ENCODE measurements at regions not wholly inside any gene's neighbourhood (a gene's known extent, or its start where the extent isn't known, plus 50 kb on each side); places are given as distances from the start of the nearest gene placed in this dataset.

DNA sequence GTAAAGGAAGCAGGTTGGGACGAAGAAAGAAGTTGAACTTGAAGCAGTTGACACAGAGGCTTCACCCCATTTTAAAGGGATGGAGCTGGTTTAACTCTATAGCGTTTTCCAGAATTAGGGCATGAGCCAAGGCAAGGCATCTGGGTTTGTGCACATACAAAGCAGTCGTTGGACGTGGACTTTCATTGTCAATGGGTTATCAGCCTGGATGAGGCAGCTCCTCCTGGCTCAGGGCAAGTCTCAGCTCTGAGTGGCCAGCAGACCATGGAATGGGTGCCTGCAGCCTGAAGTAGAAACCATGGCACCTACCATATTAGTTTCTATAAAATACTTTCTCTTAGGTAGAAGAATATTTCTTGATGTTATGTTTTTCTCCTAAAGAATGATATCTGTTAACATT is 163.8 kb upstream of the KCNK2 start:
- TF ChIP-seq, protein P1, sequence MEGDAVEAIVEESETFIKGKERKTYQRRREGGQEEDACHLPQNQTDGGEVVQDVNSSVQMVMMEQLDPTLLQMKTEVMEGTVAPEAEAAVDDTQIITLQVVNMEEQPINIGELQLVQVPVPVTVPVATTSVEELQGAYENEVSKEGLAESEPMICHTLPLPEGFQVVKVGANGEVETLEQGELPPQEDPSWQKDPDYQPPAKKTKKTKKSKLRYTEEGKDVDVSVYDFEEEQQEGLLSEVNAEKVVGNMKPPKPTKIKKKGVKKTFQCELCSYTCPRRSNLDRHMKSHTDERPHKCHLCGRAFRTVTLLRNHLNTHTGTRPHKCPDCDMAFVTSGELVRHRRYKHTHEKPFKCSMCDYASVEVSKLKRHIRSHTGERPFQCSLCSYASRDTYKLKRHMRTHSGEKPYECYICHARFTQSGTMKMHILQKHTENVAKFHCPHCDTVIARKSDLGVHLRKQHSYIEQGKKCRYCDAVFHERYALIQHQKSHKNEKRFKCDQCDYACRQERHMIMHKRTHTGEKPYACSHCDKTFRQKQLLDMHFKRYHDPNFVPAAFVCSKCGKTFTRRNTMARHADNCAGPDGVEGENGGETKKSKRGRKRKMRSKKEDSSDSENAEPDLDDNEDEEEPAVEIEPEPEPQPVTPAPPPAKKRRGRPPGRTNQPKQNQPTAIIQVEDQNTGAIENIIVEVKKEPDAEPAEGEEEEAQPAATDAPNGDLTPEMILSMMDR (IDR thresholded peaks at IDR 0.05), result no peak
- TF ChIP-seq EZH2 (IDR thresholded peaks at IDR 0.05), result no peak
- no peak for TF ChIP-seq EZH2phosphoT487 (IDR thresholded peaks at IDR 0.05)
- Histone ChIP-seq H3K27ac (no peak overlapping the region), H3K4me3 (no peak overlapping the region), H3K9me3 (ENCODE audit: low read depth) (no peaks in the 10 kb centered on the region), H3K4me1 (peaks cover 10% of the 10 kb centered on the region), H2AFZ (replicated peaks) (no peak overlapping the region), H4K20me1 (ENCODE audit: low read depth) (no peaks in the 10 kb centered on the region), H3K27me3 (no peaks in the 10 kb centered on the region), H3F3A (ENCODE audit: low read depth) (no peaks in the 10 kb centered on the region), H3K36me3 (no peaks in the 10 kb centered on the region), H3K79me2 (ENCODE audit: low read depth) (no peaks in the 10 kb centered on the region), H3K4me2 (no peak overlapping the region), H3K9ac (no peak overlapping the region)
- no peaks in the 10 kb centered on the region for H3K36me3 Mint-ChIP-seq
- no peak overlapping the region for H3K4me3 Mint-ChIP-seq
- no peaks in the 10 kb centered on the region for H3K9me3 Mint-ChIP-seq
- H3K27me3 Mint-ChIP-seq (ENCODE audit: insufficient read depth, low read depth), result peaks cover 3% of the 10 kb centered on the region
- no peaks in the 10 kb centered on the region for H3K4me1 Mint-ChIP-seq
- no peak for DNase-seq (ENCODE audit: low spot score)
- H3K27ac Mint-ChIP-seq, result no peak overlapping the region

DNA sequence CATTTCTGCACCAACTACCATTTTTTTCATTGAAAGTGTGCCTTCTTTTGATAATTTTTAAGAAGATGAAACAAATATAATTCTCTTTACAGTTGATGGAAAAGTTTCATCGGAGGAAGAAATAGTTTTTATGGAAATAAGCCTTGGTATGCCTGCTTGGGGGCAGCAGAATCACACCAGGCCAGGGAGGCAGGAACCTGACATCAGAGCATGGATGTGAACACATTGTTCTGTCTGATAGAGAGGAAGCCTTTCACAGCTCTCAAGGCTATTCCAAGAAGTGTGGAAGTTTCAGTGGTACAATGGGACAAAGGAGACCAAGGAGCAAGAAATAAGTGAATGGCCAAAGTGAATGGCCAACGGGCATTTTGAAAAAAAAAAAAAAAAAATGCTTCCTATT is 162.2 kb upstream of the KCNK2 start:
- H3K9ac ChIP-seq, result no peak overlapping the region
- H3F3A ChIP-seq (ENCODE audit: low read depth), result no peaks in the 10 kb centered on the region
- no peaks in the 10 kb centered on the region for H3K36me3 ChIP-seq
- no peaks in the 10 kb centered on the region for H3K36me3 Mint-ChIP-seq
- no peaks in the 10 kb centered on the region for H3K27me3 ChIP-seq
- H3K4me1 ChIP-seq, result peaks cover 17% of the 10 kb centered on the region
- no peaks in the 10 kb centered on the region for H3K79me2 ChIP-seq (ENCODE audit: low read depth)
- TF ChIP-seq EZH2 (IDR thresholded peaks at IDR 0.05), result no peak
- TF ChIP-seq EZH2phosphoT487 (IDR thresholded peaks at IDR 0.05), result no peak
- TF ChIP-seq, protein P1 (IDR thresholded peaks at IDR 0.05), result no peak
- no peak overlapping the region for H3K4me3 Mint-ChIP-seq
- H3K27ac Mint-ChIP-seq, result no peak overlapping the region
- H3K4me2 ChIP-seq, result no peak overlapping the region
- H2AFZ ChIP-seq (replicated peaks), result no peak overlapping the region
- H3K4me3 ChIP-seq, result no peak overlapping the region
- no peak overlapping the region for H3K27ac ChIP-seq
- no peaks in the 10 kb centered on the region for H3K9me3 Mint-ChIP-seq
- peak; percentile 13 for DNase-seq (ENCODE audit: low spot score)
- H3K27me3 Mint-ChIP-seq (ENCODE audit: insufficient read depth, low read depth), result peaks cover 3% of the 10 kb centered on the region
- no peaks in the 10 kb centered on the region for H3K9me3 ChIP-seq (ENCODE audit: low read depth)
- no peaks in the 10 kb centered on the region for H3K4me1 Mint-ChIP-seq
- no peaks in the 10 kb centered on the region for H4K20me1 ChIP-seq (ENCODE audit: low read depth)

DNA sequence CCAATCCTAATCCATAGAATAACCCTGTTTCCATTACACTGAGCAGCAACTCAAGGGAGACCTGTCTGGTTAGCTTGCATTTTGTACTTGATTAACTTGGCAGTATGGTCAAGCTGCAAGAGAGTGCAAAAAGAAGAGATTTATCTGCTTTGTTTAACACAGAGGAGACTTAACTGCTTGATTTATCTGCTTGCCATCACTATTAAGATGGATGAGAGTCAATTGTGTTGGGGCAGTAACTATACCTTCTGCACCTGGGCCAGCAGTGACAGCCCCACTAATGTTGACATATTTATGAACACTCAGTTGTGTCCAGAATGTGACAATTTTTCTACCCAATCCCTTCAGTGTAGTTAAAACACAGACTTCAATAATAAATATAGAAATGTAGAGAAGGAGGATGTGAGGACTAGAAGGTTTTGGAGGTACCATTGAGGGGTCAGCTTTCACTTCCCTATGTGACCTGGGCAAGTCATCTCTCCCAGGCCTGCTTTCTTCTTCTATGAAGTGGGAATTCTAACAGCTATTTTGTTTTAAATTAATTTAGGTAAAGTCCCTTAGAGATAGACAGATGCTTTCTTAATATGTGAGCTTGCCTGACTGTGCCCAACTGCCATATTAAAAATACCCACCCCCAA is 159.1 kb upstream of the KCNK2 start:
- Mint-ChIP-seq H3K4me1 (no peaks in the 10 kb centered on the region), H3K9me3 (no peaks in the 10 kb centered on the region), H3K36me3 (no peaks in the 10 kb centered on the region), H3K27ac (no peak overlapping the region), H3K27me3 (ENCODE audit: insufficient read depth, low read depth) (peaks cover 3% of the 10 kb centered on the region), H3K4me3 (no peak overlapping the region)
- Histone ChIP-seq H3K4me3 (no peak overlapping the region), H3K9ac (no peak overlapping the region), H2AFZ (replicated peaks) (no peak overlapping the region), H3K36me3 (no peaks in the 10 kb centered on the region), H3K79me2 (ENCODE audit: low read depth) (no peaks in the 10 kb centered on the region), H3K4me2 (peak overlapping the region; percentile 11), H3K4me1 (peaks cover 17% of the 10 kb centered on the region), H3K27me3 (no peaks in the 10 kb centered on the region), H3K9me3 (ENCODE audit: low read depth) (no peaks in the 10 kb centered on the region), H3F3A (ENCODE audit: low read depth) (no peaks in the 10 kb centered on the region), H4K20me1 (ENCODE audit: low read depth) (no peaks in the 10 kb centered on the region), H3K27ac (no peak overlapping the region)
- no peak for DNase-seq (ENCODE audit: low spot score)
- TF ChIP-seq EZH2 (IDR thresholded peaks at IDR 0.05) (no peak), EZH2phosphoT487 (IDR thresholded peaks at IDR 0.05) (no peak)
- TF ChIP-seq, protein P1 (IDR thresholded peaks at IDR 0.05), result no peak
